HG03439 (cell line): ENCODE measurements at regions not wholly inside any gene's neighbourhood (a gene's known extent, or its start where the extent isn't known, plus 50 kb on each side); places are given as distances from the start of the nearest gene placed in this dataset.
"Not testable (repeated sequence)": the region's sequence is repeated elsewhere in the genome, so short reads cannot be mapped to it uniquely, and the experiment has no call there.

ENCODE experiments used
- ATAC-seq: cut with Tn5 transposase; IDR thresholded peaks from one replicate; pipeline ENCODE4 v1.9.1; 2021; ENCODE audit warnings: mild to moderate bottlenecking, moderate library complexity; ENCODE audit not compliant: unreplicated experiment

DNA sequence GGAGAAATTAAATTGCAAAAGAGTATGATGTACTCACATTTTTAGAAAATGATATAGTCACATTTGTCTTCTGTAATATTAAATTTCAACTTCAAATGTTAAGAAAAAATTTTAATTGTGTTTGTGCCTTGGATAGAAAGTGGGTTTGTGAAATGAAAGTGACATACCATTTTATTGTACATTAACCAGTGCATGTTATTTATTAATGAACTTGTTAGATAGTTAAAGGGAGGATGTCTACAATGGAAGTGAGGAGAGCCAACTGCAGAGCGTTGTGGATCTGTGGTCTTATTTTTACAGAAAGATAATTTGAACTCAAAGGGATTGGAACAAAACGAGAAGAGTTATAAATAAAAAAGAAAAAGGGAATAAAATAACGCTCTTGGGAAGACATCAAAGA, 291.7 kb downstream of the ARL4A start:
- ATAC-seq: no peak

DNA sequence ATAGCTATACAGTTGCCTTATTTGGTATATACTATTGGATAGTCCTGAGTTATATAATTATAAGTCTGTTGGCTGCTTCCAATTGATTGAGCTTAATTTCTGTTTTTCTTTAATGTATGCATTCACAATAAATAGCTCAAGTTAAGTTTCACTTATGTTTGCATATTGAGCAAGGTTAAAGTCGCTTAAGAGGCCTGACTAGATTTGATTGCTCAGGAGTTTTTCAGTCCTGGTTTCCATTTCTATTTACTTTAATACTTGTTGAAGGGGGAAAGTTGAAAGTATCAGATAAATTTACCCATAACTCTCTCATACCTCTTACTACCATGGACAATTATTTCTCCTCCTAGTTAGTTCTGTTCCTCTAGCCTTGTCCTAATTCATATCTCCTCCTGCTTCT, 294.7 kb downstream of the ARL4A start:
- no peak for ATAC-seq

DNA sequence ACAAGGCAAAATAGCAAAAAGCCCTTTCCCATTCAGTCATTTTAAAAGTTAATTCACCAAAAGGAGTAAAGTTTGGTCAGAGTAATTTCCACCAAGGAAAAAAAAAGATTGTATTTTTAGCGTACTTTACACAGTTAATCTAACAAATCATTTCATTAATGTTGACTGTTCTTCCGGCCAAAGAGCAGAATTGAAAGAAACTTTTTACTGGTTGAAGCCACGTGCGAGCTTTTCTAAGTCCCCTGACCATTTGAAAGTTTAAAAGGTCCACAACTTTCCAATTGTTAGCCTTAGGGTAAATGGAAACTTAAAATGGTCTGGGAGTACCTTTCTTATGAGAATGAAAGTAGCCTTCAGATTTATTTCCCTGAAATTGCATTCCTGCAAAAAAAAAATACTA, 296.7 kb downstream of the ARL4A start:
- ATAC-seq: no peak

DNA sequence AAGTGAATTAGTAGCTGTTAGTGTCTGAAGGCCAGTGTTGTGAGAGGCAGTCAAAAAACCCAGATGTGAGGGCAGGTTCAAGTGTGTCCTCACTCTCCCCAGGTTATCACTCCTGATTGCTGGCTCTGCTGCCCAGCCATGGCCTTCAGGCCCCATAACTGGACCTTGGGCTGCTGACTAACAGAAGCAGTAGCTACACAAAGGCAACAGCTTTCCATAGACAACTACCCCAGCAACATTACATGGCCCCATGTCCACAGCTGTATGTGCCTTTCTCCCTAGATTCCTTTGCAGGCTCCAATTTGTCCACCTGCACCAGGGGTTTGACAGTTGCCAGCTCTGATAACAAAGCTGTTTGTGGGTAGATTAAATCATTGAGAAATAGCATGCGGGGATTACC, 297.8 kb downstream of the ARL4A start:
- ATAC-seq: no peak

DNA sequence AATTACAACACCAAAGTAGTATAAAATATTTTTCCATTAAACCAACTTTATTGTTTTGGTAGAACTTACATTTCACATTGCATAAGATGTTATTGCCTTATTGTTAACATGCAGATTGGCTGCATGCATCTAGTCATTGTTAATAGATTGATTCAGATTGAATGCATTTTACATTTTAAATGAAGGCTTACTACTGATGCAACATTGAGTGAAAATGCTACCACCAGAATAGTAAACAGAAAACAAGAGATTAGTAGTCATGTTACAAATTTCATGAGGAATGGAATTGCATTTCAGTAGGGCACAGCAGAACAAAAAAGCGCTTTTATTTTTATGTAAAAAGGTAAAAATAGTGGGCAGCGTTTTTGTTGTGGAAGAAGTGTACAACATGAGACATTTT, 298.3 kb downstream of the ARL4A start:
- no peak for ATAC-seq

DNA sequence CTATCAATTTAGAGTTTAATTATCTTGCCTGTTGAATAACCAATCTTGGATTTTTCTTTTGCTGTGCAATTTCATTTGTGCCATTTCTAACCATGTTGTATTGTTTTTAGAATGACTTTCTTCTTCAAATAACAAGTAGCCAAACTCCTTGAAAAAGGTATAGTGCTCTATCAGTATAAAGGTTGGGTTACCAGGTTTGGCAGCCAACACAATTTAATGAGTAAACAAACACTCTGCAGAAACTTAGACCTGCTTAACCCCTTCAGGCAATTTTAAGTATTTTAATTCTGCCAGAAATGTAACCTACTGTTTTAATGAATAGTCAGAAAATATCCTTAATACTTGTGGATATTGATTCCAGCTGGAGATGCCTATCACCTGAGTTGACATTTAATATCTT, 299.8 kb downstream of the ARL4A start:
- no peak for ATAC-seq

DNA sequence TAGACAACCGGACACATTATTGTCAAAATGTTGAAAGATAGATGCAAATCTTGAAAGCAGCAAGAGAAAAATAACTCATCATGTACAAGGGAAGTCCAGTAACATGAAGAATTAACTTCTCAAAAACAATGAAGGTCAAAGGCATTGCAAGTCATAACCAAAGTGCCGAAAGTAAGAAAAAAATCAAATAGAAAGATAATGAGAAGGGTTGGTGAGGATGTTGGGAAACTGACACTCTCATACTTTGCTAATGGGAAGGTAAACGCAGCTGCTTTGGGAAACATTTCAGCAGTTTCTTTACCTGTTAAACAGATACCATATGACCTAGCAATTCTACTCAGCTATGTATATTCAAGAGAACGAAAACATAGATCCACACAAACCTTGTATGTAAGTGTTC, 303.0 kb downstream of the ARL4A start:
- no peak for ATAC-seq

DNA sequence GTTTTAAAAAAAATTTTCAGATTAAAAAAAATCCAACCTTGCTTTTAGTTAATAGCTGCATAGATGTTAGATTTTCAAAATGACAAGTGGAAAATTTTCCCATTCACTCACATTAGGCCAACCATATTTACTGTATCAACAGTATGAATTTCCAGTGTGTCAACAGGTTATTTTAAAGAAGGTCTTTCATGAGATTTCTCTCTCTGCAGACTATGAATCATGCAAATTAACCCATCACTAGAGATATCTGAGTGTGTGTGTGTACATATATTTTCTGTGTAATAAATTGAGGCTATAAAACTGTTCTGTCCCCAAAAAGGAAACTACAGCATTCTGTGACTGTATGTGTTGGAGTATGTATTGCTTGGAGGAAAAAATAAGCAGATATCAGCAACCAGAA, 305.6 kb downstream of the ARL4A start:
- ATAC-seq: no peak

DNA sequence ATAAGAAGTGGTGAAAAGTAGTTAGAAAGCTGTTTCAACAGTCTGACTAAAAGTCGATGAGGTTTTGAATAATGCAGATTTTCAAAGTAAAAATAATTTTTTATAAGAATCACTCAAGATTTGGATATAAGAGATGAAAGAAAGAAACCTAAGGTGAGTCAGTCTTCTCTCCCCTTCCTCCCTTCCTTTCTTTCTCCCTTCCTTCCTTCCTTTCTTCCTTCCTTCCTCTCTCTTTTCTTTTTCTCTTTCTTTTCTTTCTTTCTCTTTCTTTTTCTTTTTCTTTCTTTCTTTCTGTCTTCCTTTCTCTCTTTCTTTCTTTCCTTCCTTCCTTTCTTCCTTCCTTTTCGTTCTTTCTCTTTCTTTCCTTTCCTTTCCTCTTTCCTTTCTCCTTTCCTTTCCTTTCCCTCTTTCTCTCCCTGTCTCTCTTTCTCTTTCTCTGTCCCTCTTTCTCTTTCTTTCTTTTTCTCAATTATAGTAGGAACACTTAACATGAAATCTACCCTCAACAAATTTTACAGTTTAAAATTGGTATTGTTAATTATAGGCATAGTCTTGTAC, 308.6 kb downstream of the ARL4A start:
- no peak for ATAC-seq

DNA sequence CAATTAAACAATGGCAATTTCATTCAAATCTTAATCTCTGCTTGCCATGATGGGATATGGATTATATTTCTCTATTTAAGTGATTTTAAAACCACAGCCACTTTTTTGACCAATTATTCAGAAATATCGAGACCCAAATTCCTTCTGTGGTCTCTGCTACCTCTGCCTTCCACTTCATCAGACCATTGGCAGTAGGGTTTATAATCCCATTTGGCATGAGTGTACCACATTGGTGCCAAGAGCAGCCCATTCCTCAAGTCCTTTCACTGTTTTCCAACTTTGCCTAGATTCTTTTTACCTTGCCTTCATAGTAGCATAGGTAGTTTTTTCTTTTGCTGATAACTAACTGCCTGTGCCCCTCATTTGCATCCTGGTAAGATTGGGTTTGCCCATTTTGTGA, 319.9 kb downstream of the ARL4A start:
- no peak for ATAC-seq

DNA sequence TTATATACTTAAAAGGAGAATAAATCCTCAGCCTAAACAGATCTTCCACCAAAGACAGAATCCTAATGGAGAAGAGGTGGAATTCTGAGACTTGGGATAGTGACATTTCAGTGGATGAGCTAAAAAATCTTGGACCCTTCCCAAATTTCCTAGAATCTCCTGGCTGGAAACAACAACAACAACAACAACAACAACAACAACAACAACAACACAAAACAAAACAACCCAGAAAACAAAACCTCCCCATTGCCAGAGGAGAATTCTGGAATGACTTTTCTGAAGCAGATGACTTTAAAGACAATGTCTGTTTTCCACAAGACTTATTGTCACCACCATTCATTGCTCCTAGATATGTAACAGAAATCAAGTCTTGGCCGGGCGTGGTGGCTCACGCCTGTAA, 322.1 kb downstream of the ARL4A start:
- ATAC-seq: no peak

DNA sequence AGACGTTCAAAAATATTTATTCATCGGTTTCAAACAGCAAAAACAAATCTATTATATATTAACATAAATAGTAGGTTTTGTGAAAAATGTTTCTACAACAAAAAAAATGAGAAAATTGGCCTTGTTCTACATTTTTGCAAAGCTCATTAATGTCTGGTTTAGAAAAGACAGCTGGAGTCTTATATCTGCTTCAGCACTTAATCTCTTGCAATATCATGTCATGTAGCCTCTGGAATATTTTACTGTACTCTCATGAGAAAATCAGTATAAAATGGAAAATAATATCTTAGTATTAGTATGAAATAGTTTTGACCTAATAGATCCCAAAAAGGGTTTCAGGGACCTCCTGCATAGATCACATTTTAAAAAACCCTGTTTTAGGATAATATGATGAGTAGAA, 326.6 kb downstream of the ARL4A start:
- no peak for ATAC-seq

DNA sequence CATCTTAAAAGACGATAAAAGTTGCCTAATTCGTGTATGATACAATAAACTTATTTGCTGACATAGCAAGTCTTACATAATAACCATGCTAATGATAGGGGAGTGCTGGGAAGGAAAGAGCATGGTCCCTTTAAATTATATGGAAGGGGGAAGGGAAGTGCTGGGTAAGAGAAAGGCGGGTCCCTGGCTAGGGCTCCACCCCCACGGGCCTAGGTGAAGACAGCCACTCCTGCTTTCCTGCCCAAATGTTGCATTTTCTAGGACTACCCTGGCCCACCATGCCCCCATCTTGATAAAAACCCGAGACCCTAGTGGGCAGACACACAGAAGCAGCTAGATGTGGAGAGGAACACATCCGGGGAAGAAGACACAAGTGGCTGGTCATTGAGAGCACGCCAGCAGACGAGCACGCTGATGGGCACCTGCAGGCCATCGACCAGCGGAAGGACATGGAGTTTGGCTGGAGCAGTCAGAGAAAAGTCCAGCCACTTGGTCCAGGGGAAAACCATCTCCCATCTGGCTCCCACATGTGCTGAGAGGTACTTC, 328.7 kb downstream of the ARL4A start:
- ATAC-seq: no peak

DNA sequence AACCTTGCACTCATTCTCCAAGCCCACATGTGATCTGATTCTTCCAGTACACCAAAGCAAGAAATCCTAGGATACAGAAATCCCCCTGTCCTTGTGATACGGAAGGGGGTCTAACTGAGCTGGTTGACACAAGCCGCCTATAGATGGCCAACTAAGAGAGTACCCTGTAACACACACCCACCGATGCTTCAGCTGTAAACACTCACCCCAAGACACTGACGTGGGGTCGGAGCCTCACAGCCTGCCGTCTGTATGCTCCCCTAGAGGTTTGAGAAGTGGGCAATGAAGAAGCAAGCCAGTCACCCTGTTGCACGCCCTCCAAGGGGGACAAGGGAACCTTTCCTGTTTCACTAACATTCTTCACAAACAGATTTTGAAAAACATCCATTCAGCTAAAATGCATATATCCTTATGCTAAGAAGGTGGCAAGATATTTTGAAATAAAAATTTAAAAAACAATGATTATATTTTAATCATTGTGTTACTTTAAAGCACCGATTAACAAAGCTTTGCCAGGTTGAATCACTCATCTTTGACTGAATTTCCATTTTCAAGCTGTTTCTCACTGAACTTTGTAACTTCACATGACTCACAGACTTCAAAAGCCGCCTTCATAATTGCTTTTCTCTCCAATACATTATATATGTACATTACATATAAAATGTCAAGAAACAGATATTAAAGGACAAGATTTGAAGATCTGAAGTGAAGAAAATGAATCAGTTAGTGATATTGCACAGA, 329.3 kb downstream of the ARL4A start:
- ATAC-seq: no peak

DNA sequence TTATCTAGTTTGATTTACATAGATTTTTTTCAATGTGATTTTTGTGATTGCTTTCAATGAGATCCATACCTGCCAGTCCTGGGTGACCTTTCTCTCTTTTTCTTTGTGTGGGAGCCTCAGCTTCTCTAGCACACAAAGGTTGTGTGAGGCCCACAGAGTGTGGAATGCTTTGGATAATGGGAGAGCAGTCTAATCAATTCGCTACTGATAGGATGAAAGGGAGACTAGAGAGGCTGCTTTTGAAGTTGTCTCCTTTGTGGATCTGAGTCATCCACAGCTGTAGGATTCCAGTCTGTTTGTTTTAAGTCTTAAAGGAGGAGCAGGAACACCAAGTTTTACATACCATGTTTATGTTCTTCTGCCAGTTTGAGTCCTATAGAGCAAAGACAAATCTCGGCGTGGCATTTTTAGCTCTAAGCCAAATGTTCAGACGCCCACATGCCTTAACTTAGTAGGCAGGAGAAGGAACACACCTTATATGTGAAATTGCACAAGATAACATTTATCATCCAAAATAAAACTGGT, 330.0 kb downstream of the ARL4A start:
- ATAC-seq: no peak

DNA sequence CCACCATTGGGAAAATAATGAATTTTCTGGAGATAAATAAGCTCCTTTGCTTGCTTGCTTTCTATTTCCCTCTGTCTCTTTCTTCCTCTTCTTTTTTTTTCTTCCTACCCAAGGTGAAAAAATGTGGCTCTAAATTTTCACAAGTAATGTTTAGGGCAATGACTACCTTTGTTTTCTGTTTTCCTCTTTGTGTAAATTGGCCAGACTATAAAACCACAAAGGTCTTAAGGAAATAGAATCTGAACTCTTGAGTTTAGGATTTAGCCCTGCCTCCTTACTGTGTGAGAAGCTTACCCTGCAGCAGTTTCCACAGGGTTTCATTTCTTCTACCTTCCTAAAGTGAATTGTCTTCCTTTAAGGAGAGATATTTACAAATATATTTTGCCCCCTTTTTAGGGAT, 330.4 kb downstream of the ARL4A start:
- no peak for ATAC-seq

DNA sequence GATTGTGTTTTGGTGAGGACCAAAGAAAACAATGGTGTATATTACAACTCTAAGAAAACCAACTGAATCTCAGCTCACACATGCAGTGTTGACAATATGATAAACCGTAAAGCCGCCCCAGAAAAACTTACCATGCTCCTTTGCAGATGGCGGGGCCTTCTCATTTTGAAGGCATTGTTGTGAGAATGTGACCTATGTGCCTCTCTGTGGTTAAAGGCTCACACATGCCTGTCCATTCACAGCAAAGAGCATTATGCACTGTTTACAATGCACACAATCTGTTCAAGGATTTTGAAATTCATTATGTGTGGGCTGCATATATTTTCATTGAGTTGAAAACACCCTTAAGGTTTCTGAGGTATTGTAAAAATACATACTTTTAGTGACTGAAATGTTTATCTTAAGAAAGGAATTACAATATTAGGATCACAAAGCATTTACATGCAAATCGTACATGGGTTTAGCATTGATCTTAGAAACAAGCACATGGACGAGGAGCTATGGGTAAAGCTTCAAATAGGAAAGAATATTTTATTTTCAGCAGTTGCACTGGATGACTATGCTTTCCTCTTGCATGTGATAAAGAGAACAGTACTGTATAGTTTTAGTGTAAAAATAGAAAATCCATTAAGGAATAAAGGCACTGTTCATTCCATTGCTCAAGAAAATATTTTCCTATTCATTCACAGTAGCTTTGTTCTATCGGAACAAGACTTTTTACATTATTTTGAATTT, 334.3 kb downstream of the ARL4A start:
- ATAC-seq: no peak

DNA sequence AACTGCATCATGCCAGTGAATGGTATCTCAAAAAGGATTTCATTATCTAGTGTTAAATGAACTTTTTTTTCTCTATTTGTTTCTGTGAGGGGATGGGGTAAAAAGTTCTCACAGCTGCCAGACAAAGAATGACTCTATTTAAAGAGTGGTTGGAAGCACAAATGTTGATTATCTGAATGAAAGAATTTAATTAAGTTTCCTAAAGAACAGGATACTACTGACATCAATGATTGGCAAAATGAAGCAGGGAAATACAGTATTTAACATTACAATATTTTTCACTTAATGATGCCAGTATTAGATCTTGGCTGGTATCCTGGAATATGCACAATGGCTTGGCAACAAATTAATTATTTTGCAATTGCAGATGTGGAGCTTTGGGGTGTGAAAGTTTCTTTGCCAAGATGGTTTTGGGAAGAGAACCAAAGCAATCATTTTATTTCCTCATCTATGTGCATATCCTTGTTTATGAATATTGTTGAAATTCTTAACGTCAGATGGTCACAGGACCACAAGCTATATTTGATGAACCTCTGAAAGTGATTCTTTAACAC, 336.8 kb downstream of the ARL4A start:
- ATAC-seq: no peak

DNA sequence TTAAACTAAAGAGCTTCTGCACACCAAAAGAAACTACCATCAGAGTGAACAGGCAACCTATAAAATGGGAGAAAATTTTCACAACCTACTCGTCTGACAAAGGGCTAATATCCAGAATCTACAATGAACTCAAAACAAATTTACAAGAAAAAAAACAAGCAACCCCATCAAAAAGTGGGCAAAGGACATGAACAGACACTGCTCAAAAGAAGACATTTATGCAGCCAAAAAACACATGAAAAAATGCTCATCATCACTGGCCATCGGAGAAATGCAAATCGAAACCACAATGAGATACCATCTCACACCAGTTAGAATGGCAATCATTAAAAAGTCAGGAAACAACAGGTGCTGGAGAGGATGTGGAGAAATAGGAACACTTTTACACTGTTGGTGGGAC, 337.6 kb downstream of the ARL4A start:
- ATAC-seq: not testable (repeated sequence)

DNA sequence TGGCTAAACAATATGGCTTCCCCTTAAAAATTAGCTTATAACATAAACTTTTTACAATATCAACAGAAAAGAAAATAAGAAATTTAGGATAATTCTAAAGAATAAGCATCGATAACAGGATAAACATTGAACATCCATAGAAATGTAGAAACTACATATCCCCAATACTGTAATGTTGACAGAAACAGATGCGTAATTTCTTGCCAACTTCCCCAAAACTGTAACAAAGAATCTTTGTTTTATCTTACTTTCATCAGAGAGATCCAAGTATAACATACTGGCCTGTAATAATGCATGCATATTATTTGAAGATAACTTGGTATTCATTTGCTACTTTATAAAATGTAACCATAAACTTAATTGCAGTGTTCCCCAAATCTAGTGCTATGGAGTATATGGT, 339.9 kb downstream of the ARL4A start:
- no peak for ATAC-seq

DNA sequence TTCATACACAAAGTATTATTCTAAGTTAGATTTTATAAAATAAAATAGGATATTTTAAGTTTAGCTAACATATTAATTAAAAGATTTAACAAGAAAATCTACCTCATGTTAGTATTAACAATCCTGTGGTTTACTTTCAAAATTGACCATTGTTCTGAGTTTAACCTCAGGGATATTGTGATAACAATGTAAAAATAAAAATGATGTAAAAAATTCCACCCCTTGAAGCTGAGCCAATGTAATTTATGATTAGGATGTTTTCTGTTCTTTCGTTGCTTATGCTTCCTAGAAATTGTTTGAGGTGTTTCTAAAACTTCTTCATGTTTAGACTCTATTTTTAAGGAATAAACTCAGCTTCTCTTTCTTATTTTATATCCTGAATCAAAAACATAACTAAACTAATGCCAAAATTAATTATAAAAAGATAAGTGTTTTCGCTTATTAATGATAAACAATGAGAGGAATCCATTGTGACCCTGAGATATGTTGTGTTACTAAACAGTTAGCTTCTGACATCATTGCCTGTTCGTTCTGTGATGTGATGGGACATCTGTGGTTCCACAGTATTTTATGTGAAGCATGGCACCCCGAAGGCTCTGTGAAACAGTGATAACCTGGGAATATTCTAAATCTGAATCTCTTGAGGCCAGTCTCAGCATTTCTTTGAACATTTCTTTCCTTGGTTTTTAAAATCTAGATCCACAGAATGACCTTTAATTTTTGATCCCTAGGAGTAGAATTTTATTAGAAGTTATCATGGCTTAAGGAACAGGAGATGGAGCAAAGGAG, 340.8 kb downstream of the ARL4A start:
- no peak for ATAC-seq
